GM12878 (cell line): ENCODE measurements at regions not wholly inside any gene's neighbourhood (a gene's known extent, or its start where the extent isn't known, plus 50 kb on each side); places are given as distances from the start of the nearest gene placed in this dataset.

Experiments used
- ATAC-seq: fragments of 200-7000 bp; cut with Tn5 transposase; 3 replicates; pipeline ENCODE4 v1.9.1; 2020; ENCODE audit warnings: mild to moderate bottlenecking, moderate library complexity
- BruUV-seq: library from RNA; stranded (reverse); fragments of 400-500 nt; replicated peaks from 2 replicates; lab custom pipeline; 2021; lab: Mats Ljungman, UMichigan
- CTCF ChIA-PET: fragments of 300-600 bp; sonication (Branson Sonifier 250); formaldehyde crosslinking; extraction: SDS; loops from one replicate; lab custom pipeline; 2021; ENCODE audit warnings: inconsistent platforms; lab: Yijun Ruan, JAX
- POLR2A ChIA-PET: fragments of 350-600 bp; formaldehyde crosslinking; extraction: SDS; loops from one replicate; lab custom pipeline; 2021; ENCODE audit warnings: inconsistent platforms; lab: Charles Lee
- RAD21 ChIA-PET: fragments of 300-600 bp; sonication (Branson Sonifier 250); formaldehyde crosslinking; loops from one replicate; lab custom pipeline; 2023; ENCODE audit warnings: antibody characterized with exemption; ENCODE audit not compliant: unreplicated experiment; lab: Charles Lee
- SMC1A ChIA-PET: fragments of 300-600 bp; sonication (Branson Sonifier 250); formaldehyde crosslinking; loops from one replicate; lab custom pipeline; 2023; ENCODE audit not compliant: unreplicated experiment, uncharacterized antibody; lab: Charles Lee
- DNase-seq: peaks from one replicate; pipeline ENCODE4 v3.0.0-alpha.2; 2011; ENCODE audit warnings: low read depth, low spot score
- FAIRE-seq: peaks from 3 replicates; lab custom pipeline; 2011; peaks lifted over from hg19 to GRCh38; lab: Jason Lieb, UNC
- H2AFZ ChIP-seq: 2 replicates; pipeline ENCODE4 v1.6.0; 2011; ENCODE audit warnings: low read depth, low read length, control low read depth; ENCODE audit not compliant: control insufficient read depth
- H3K27ac ChIP-seq: 2 replicates; pipeline ENCODE4 v1.5.1; 2011; ENCODE audit warnings: control low read depth; ENCODE audit not compliant: control insufficient read depth, insufficient read depth
- H3K27me3 ChIP-seq, 2 experiments: replicated peaks in 1 of 2; 2 replicates each; pipeline versions ENCODE4 v1.6.0 to v1.6.1; 2011; ENCODE audit warnings: low read length in 1 of 2; ENCODE audit not compliant: control insufficient read depth in 2 of 2, insufficient read depth in 2 of 2
- H3K36me3 ChIP-seq, 2 experiments: 2 replicates each; pipeline ENCODE4 v1.5.1; 2011; ENCODE audit warnings: low read length in 1 of 2; ENCODE audit not compliant: control insufficient read depth in 2 of 2, insufficient read depth in 2 of 2
- H3K4me1 ChIP-seq: 2 replicates; pipeline ENCODE4 v1.6.1; 2011; ENCODE audit warnings: mild to moderate bottlenecking, low read length, moderate library complexity, mixed read lengths; ENCODE audit not compliant: control insufficient read depth, insufficient read depth
- H3K4me2 ChIP-seq: 2 replicates; pipeline ENCODE4 v1.6.0; 2011; ENCODE audit warnings: control low read depth; ENCODE audit not compliant: control insufficient read depth, insufficient read depth
- H3K4me3 ChIP-seq: fragments of 200-600 bp; sonication (generic); 2 replicates; pipeline ENCODE4 v1.5.1; 2016
- H3K79me2 ChIP-seq: 2 replicates; pipeline ENCODE4 v1.6.0; 2011; ENCODE audit warnings: low read length; ENCODE audit not compliant: control insufficient read depth, insufficient read depth
- H3K9ac ChIP-seq: 2 replicates; pipeline ENCODE4 v1.8.0; 2011; ENCODE audit warnings: low read length, control low read depth, mixed read lengths; ENCODE audit not compliant: control insufficient read depth, insufficient read depth
- H3K9me3 ChIP-seq: replicated peaks from 3 replicates; pipeline ENCODE4 v1.5.1; 2011; ENCODE audit warnings: mild to moderate bottlenecking, low read length; ENCODE audit not compliant: control insufficient read depth, insufficient read depth
- H4K20me1 ChIP-seq: 2 replicates; pipeline ENCODE4 v1.6.0; 2011; ENCODE audit not compliant: control insufficient read depth, insufficient read depth
- BCLAF1 ChIP-seq: fragments of 450-650 bp; IDR thresholded peaks from 2 replicates; pipeline ENCODE4 v1.6.1; 2017; ENCODE audit warnings: antibody characterized with exemption, mild to moderate bottlenecking, moderate library complexity
- CHD4 ChIP-seq: fragments of 200-600 bp; sonication (generic); IDR thresholded peaks from 2 replicates; pipeline ENCODE4 v1.6.1; 2016; ENCODE audit warnings: mild to moderate bottlenecking
- LARP7 ChIP-seq: fragments of 450-650 bp; IDR thresholded peaks from 2 replicates; pipeline ENCODE4 v1.6.1; 2017; ENCODE audit warnings: mild to moderate bottlenecking
- RAD21 ChIP-seq: IDR thresholded peaks from 2 replicates; pipeline ENCODE4 v1.6.1; 2011; ENCODE audit warnings: mild to moderate bottlenecking, low read depth, low read length, moderate library complexity; ENCODE audit not compliant: insufficient read depth
- RAD51 ChIP-seq: fragments of 450-650 bp; IDR thresholded peaks from 2 replicates; pipeline ENCODE4 v1.6.1; 2016; ENCODE audit warnings: moderate library complexity, mild to moderate bottlenecking, inconsistent platforms
- RFX5 ChIP-seq: IDR thresholded peaks from 2 replicates; pipeline ENCODE4 v1.6.1; 2011; ENCODE audit warnings: low read depth, low read length, improper control_type of control experiment
- SMC3 ChIP-seq: IDR thresholded peaks from 2 replicates; pipeline ENCODE4 v1.6.1; 2011; ENCODE audit warnings: low read length, improper control_type of control experiment, borderline replicate concordance
- SRF ChIP-seq, 2 experiments: IDR thresholded peaks; 2 replicates each; pipeline ENCODE4 v1.6.1; 2011; ENCODE audit warnings: low read depth in 2 of 2, low read length in 2 of 2, mild to moderate bottlenecking in 1 of 2, moderate library complexity in 1 of 2
- ZNF207 ChIP-seq: fragments of 450-650 bp; IDR thresholded peaks from 2 replicates; pipeline ENCODE4 v1.6.1; 2014; ENCODE audit warnings: antibody characterized with exemption, mild to moderate bottlenecking, borderline replicate concordance
- WGBS: methylation state at CpG from one replicate; pipeline ENCODE4 v1.1.6; 2016; ENCODE audit warnings: low lambda C conversion rate; ENCODE audit not compliant: insufficient replicate concordance, insufficient coverage; ENCODE audit errors: missing lambda C conversion rate; 5-methylcytosine and 5-hydroxymethylcytosine counted together
- in situ Hi-C: fragments of 300-500 bp; cut with MboI; formaldehyde crosslinking; loops from 9 replicates; pipeline ENCODE4 v1.14.3; 2018; ENCODE audit warnings: mixed read lengths
- intact Hi-C: fragments of 100-400 bp; cut with micrococcal nuclease; formaldehyde crosslinking; loops from one replicate; pipeline ENCODE4 v1.14.2; 2022; ENCODE audit not compliant: unreplicated experiment

DNA sequence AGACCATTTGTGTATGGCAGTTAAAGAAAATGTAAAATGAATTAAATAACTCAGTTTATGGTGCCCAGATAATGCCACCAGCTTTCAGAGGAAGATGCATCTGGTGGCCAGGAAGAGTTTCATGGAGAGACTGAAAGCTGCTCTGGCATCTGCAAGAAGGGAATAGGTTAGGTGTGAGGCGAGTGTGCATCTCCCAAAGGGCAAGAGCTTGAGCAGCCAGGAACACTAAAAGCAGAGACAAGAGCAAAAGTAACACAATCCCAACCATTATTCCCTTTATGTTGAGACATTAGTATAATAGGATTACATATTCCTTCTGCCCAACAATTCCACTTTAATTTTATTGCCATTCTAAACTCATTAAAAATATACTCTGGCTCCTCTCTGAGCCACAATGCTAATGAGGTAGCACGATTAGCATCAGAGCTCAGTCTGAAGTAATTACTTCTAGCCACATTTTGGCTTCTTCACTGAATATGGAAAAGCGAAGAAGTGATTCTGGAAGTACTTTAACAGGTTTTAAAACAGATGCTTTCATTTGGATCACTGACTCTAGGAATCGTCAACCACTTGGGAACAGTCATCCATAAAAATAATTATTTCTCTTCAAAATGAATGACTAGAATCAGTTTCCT, 309.4 kb upstream of the TMTC1 start:
- no peaks in the 10 kb centered on the region for H3K27me3 ChIP-seq
- FAIRE-seq = no peak
- no peak for ATAC-seq

More for the DNA sequence above, 309.4 kb upstream of the TMTC1 start:
- no peak overlapping the region for H3K9ac ChIP-seq
- TF ChIP-seq RFX5 (no peak), RAD21 (no peak), LARP7 (no peak), RAD51 (no peak), ZNF207 (no peak), BCLAF1 (no peak), SRF (IDR thresholded peaks at IDR 0.05; ENCODE audit: low read depth in 2 of 2, low read length in 2 of 2) (no peak), CHD4 (no peak), SMC3 (no peak)
- ChIA-PET SMC1A (no interaction called here), CTCF (no interaction called here), RAD21 (no interaction called here), POLR2A (no interaction called here)
- in situ Hi-C loops = no loop called here
- H3K4me1 ChIP-seq = no peaks in the 10 kb centered on the region
- no peak overlapping the region for H3K27ac ChIP-seq
- no peaks in the 10 kb centered on the region for H3K9me3 ChIP-seq
- DNase-seq = no peak
- no peak overlapping the region for H3K4me3 ChIP-seq
- no peaks in the 10 kb centered on the region for H3K36me3 ChIP-seq
- no peak overlapping the region for H2AFZ ChIP-seq
- no peaks in the 10 kb centered on the region for H3K79me2 ChIP-seq
- no peaks in the 10 kb centered on the region for H4K20me1 ChIP-seq
- 10% methylated on average over 4 of the region's 4 CpGs for WGBS
- no peak overlapping the region for H3K4me2 ChIP-seq
- no TSS peak for BruUV-seq
- intact Hi-C loops = no loop called here
